Subcutaneous abdominal adipose tissue (tissue), 5 donors: ENCODE measurements at regions not wholly inside any gene's neighbourhood (a gene's known extent, or its start where the extent isn't known, plus 50 kb on each side); places are given as distances from the start of the nearest gene placed in this dataset.
"Not testable (repeated sequence)": the region's sequence is repeated elsewhere in the genome, so short reads cannot be mapped to it uniquely, and the experiment has no call there.

Experiments used
- H3K27ac ChIP-seq: one replicate; pipeline ENCODE4 v1.7.0; 2013; ENCODE audit warnings: low read depth, mild to moderate bottlenecking, inconsistent platforms, low read length, moderate library complexity
- H3K27me3 ChIP-seq, 5 donors: one replicate each; pipeline ENCODE4 v1.7.0; 2013; ENCODE audit warnings: low read length in 5 of 5, inconsistent platforms in 1 of 5; ENCODE audit not compliant: control insufficient read depth in 5 of 5, insufficient read depth in 4 of 5
- H3K36me3 ChIP-seq, 5 donors: one replicate each; pipeline ENCODE4 v1.7.0; 2013; ENCODE audit warnings: low read length in 5 of 5; ENCODE audit not compliant: control insufficient read depth in 5 of 5, insufficient read depth in 5 of 5
- H3K4me1 ChIP-seq, 5 donors: one replicate each; pipeline ENCODE4 v1.7.0; 2013; ENCODE audit warnings: low read length in 5 of 5, mild to moderate bottlenecking in 3 of 5, moderate library complexity in 1 of 5; ENCODE audit not compliant: control insufficient read depth in 5 of 5, insufficient read depth in 5 of 5
- H3K4me3 ChIP-seq, 5 donors: one replicate each; pipeline ENCODE4 v1.7.0; 2013; ENCODE audit warnings: low read length in 5 of 5, low read depth in 1 of 5
- H3K9ac ChIP-seq, 5 donors: one replicate each; pipeline ENCODE4 v1.7.0; 2013; ENCODE audit warnings: low read length in 5 of 5, mild to moderate bottlenecking in 4 of 5, moderate library complexity in 3 of 5
- H3K9me3 ChIP-seq, 5 donors: one replicate each; pipeline ENCODE4 v1.7.0; 2013; ENCODE audit warnings: low read length in 5 of 5; ENCODE audit not compliant: control insufficient read depth in 5 of 5
- donor health status: healthy.
- donor health status: healthy.
- donor health status: healthy.
- donor health status: healthy.
- donor health status: healthy.

GRCh38 chr5:100165309-100165708, 369.9 kb upstream of the FAM174A start:
- no peaks in the 10 kb centered on the region for H3K27me3 ChIP-seq
- no peak overlapping the region for H3K4me3 ChIP-seq
- peaks cover 0 to 17% (median 3%) of the 10 kb centered on the region in 5 donors for H3K9me3 ChIP-seq
- H3K27ac ChIP-seq, result no peak overlapping the region
- no peak overlapping the region for H3K9ac ChIP-seq
- no peaks in the 10 kb centered on the region for H3K4me1 ChIP-seq
- H3K36me3 ChIP-seq, result no peaks in the 10 kb centered on the region

- H3K4me3 ChIP-seq, result no peak overlapping the region
- no peak overlapping the region for H3K9ac ChIP-seq
- peaks cover 0 to 17% (median 3%) of the 10 kb centered on the region in 5 donors for H3K9me3 ChIP-seq
- no peaks in the 10 kb centered on the region for H3K4me1 ChIP-seq
- H3K27ac ChIP-seq, result no peak overlapping the region
- H3K27me3 ChIP-seq, result no peaks in the 10 kb centered on the region
- no peaks in the 10 kb centered on the region for H3K36me3 ChIP-seq
Measured at GRCh38 chr5:100161868-100162267, 373.3 kb upstream of the FAM174A start.

- H3K9ac ChIP-seq, result no peak overlapping the region
- no peak overlapping the region for H3K27ac ChIP-seq
- H3K9me3 ChIP-seq, result peaks cover 0 to 8% (median 2%) of the 10 kb centered on the region in 5 donors
- no peaks in the 10 kb centered on the region for H3K27me3 ChIP-seq
- no peaks in the 10 kb centered on the region for H3K4me1 ChIP-seq
- H3K36me3 ChIP-seq, result no peaks in the 10 kb centered on the region
- no peak overlapping the region for H3K4me3 ChIP-seq
Measured at GRCh38 chr5:100157066-100157465, 378.1 kb upstream of the FAM174A start.

- Histone ChIP-seq H3K27me3 (no peaks in the 10 kb centered on the region), H3K9me3 (peaks cover 0 to 5% (median 0%) of the 10 kb centered on the region in 5 donors), H3K4me1 (no peaks in the 10 kb centered on the region), H3K27ac (no peak overlapping the region), H3K36me3 (no peaks in the 10 kb centered on the region), H3K9ac (no peak overlapping the region), H3K4me3 (no peak overlapping the region)
Measured at GRCh38 chr5:100148239-100148638, 386.9 kb upstream of the FAM174A start.

GRCh38 chr5:100142607-100143006, 392.6 kb upstream of the FAM174A start:
- Histone ChIP-seq H3K9ac (no peak overlapping the region), H3K4me1 (no peaks in the 10 kb centered on the region), H3K36me3 (no peaks in the 10 kb centered on the region), H3K9me3 (peaks cover 0 to under 1% (median 0%) of the 10 kb centered on the region in 5 donors), H3K27ac (no peak overlapping the region), H3K4me3 (no peak overlapping the region), H3K27me3 (no peaks in the 10 kb centered on the region)

GRCh38 chr5:100131161-100131560, 404.0 kb upstream of the FAM174A start:
- Histone ChIP-seq H3K4me1 (no peaks in the 10 kb centered on the region), H3K27me3 (peaks cover 0 to 3% (median 0%) of the 10 kb centered on the region in 5 donors), H3K36me3 (no peaks in the 10 kb centered on the region), H3K4me3 (no peak overlapping the region), H3K9me3 (no peaks in the 10 kb centered on the region), H3K9ac (no peak overlapping the region), H3K27ac (no peak overlapping the region)

- no peaks in the 10 kb centered on the region for H3K36me3 ChIP-seq
- no peak overlapping the region for H3K4me3 ChIP-seq
- no peaks in the 10 kb centered on the region for H3K4me1 ChIP-seq
- peaks cover 0 to 3% (median 0%) of the 10 kb centered on the region in 5 donors for H3K27me3 ChIP-seq
- no peak overlapping the region for H3K27ac ChIP-seq
- no peaks in the 10 kb centered on the region for H3K9me3 ChIP-seq
- H3K9ac ChIP-seq, result no peak overlapping the region
Measured at GRCh38 chr5:100130307-100130706, 404.9 kb upstream of the FAM174A start.

- Histone ChIP-seq H3K27me3 (no peaks in the 10 kb centered on the region), H3K36me3 (no peaks in the 10 kb centered on the region), H3K9ac (no peak overlapping the region), H3K9me3 (no peaks in the 10 kb centered on the region), H3K4me1 (no peaks in the 10 kb centered on the region), H3K27ac (no peak overlapping the region), H3K4me3 (no peak overlapping the region)
Measured at GRCh38 chr5:100119903-100120302, 415.3 kb upstream of the FAM174A start.

GRCh38 chr5:100110497-100110896, 424.7 kb upstream of the FAM174A start:
- peaks cover 2 to 12% (median 7%) of the 10 kb centered on the region in 5 donors for H3K9me3 ChIP-seq
- H3K27ac ChIP-seq, result no peak overlapping the region
- no peak overlapping the region for H3K4me3 ChIP-seq
- no peaks in the 10 kb centered on the region for H3K36me3 ChIP-seq
- H3K27me3 ChIP-seq, result no peaks in the 10 kb centered on the region
- H3K9ac ChIP-seq, result no peak overlapping the region
- H3K4me1 ChIP-seq, result no peaks in the 10 kb centered on the region

GRCh38 chr5:100108883-100109282, 426.3 kb upstream of the FAM174A start:
- H3K4me1 ChIP-seq, result no peaks in the 10 kb centered on the region
- H3K27me3 ChIP-seq, result no peaks in the 10 kb centered on the region
- H3K27ac ChIP-seq, result no peak overlapping the region
- peaks cover 2 to 12% (median 7%) of the 10 kb centered on the region in 5 donors for H3K9me3 ChIP-seq
- H3K36me3 ChIP-seq, result no peaks in the 10 kb centered on the region
- no peak overlapping the region for H3K4me3 ChIP-seq
- no peak overlapping the region for H3K9ac ChIP-seq

- H3K27me3 ChIP-seq, H3K27ac ChIP-seq, H3K9ac ChIP-seq, H3K36me3 ChIP-seq, H3K4me1 ChIP-seq, H3K4me3 ChIP-seq, H3K9me3 ChIP-seq: not testable (repeated sequence)
Measured at GRCh38 chr5:100103592-100104119, 431.5 kb upstream of the FAM174A start.
